ENCODE measurements at regions not wholly inside any gene's neighbourhood (a gene's known extent, or its start where the extent isn't known, plus 50 kb on each side); places are given as distances from the start of the nearest gene placed in this dataset.

DNA sequence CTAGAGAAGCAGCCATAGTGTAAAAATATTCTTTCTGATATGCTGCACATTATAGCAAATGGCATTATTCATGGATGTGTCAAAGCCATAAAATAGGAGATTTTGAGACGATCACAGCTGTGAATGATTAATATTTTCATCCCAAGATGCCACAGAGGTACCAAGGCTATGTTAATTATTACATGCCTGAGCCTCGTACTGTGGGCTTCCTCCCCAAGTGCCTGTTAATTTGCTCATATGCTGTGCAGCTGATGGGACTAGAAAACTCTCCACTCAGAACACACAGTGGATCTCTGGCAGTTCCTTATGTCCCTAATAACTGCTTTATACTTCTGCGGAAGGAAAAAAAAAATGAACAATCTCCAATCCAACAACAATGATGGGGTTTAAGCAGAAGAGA, 184.9 kb upstream of the TSHZ2 start:
- Histone ChIP-seq H3K79me2 (ENCODE audit: control insufficient read depth, insufficient read depth, low read length) (no peaks in the 10 kb centered on the region), H3K9me3 (ENCODE audit: control extremely low read depth in 1 of 3, control insufficient read depth in 2 of 3, insufficient read depth in 1 of 3, low read length in 2 of 3) (peaks cover 0 to 4% (median 0%) of the 10 kb centered on the region in 3 donors), H3K9ac (ENCODE audit: low read length) (no peak overlapping the region), H3K27ac (ENCODE audit: low read length in 2 of 2) (no peak overlapping the region), H3K4me3 (ENCODE audit: control extremely low read depth in 1 of 5, extremely low read depth in 1 of 5, insufficient read depth in 1 of 5, low read depth in 2 of 5, low read length in 4 of 5) (no peak overlapping the region), H3K4me1 (ENCODE audit: control insufficient read depth in 2 of 2, insufficient read depth in 2 of 2, low read length in 2 of 2) (no peaks in the 10 kb centered on the region), H3K4me2 (replicated peaks; ENCODE audit: low read depth, low read length, poor library complexity, severe bottlenecking) (no peak overlapping the region), H4K20me1 (ENCODE audit: control insufficient read depth, insufficient read depth, low read length, poor library complexity, severe bottlenecking) (no peaks in the 10 kb centered on the region), H2AFZ (ENCODE audit: insufficient read depth, low read depth, low read length, poor library complexity, severe bottlenecking) (no peak overlapping the region), H3K36me3 (replicated peaks in 1 of 2; ENCODE audit: control extremely low read depth in 1 of 2, control insufficient read depth in 1 of 2, extremely low read depth in 1 of 2, insufficient read depth in 2 of 2, low read length in 1 of 2) (no peaks in the 10 kb centered on the region), H3K27me3 (replicated peaks in 1 of 4; ENCODE audit: control extremely low read depth in 1 of 4, control insufficient read depth in 3 of 4, insufficient read depth in 4 of 4, low read length in 3 of 4) (peaks cover 0 to 2% (median 0%) of the 10 kb centered on the region in 4 experiments)
- Mint-ChIP-seq H3K27me3 (peaks cover 9% of the 10 kb centered on the region), H3K4me3 (no peak overlapping the region), H3K27ac (no peak overlapping the region), H3K9me3 (ENCODE audit: insufficient read depth) (no peaks in the 10 kb centered on the region), H3K4me1 (no peaks in the 10 kb centered on the region)
- ATAC-seq (ENCODE audit: low read depth) (no peak), DNase-seq (no peak)
- intact Hi-C loops (cut with micrococcal nuclease), result no loop called here
- CTCF ChIA-PET, result no interaction called here
- POLR2A ChIA-PET, result no interaction called here
- TF ChIP-seq, protein P1, sequence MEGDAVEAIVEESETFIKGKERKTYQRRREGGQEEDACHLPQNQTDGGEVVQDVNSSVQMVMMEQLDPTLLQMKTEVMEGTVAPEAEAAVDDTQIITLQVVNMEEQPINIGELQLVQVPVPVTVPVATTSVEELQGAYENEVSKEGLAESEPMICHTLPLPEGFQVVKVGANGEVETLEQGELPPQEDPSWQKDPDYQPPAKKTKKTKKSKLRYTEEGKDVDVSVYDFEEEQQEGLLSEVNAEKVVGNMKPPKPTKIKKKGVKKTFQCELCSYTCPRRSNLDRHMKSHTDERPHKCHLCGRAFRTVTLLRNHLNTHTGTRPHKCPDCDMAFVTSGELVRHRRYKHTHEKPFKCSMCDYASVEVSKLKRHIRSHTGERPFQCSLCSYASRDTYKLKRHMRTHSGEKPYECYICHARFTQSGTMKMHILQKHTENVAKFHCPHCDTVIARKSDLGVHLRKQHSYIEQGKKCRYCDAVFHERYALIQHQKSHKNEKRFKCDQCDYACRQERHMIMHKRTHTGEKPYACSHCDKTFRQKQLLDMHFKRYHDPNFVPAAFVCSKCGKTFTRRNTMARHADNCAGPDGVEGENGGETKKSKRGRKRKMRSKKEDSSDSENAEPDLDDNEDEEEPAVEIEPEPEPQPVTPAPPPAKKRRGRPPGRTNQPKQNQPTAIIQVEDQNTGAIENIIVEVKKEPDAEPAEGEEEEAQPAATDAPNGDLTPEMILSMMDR (IDR thresholded peaks at IDR 0.05), result no peak
- no peak for TF ChIP-seq EZH2 (IDR thresholded peaks at IDR 0.05; ENCODE audit: borderline replicate concordance, insufficient read depth, low read depth, low read length, poor library complexity, severe bottlenecking)
- 75% methylated on average over 1 of the region's 3 CpGs for WGBS (ENCODE audit: insufficient coverage)

DNA sequence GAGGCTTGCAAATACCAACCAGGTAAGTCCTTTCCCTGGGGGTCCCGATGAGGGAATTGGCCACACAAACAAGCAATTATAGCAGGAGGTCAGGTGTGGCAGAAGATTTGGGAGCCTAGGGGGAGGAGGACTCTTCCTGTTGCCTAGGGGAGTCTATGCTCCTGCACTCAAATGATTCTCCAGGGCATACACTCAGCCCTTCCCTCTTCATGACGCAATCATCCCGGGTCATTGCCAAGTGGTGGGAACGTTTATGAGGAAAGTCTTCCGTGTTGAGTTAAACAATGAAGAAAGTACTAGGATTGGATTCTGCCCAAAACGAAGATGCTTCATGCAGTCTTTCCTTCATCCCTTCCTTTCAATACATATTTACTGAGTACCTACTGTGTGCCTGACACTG, 186.5 kb upstream of the TSHZ2 start:
- Histone ChIP-seq H3K4me1 (ENCODE audit: control insufficient read depth in 2 of 2, insufficient read depth in 2 of 2, low read length in 2 of 2) (no peaks in the 10 kb centered on the region), H3K4me2 (replicated peaks; ENCODE audit: low read depth, low read length, poor library complexity, severe bottlenecking) (no peak overlapping the region), H3K36me3 (replicated peaks in 1 of 2; ENCODE audit: control extremely low read depth in 1 of 2, control insufficient read depth in 1 of 2, extremely low read depth in 1 of 2, insufficient read depth in 2 of 2, low read length in 1 of 2) (no peaks in the 10 kb centered on the region), H3K9ac (ENCODE audit: low read length) (no peak overlapping the region), H3K79me2 (ENCODE audit: control insufficient read depth, insufficient read depth, low read length) (no peaks in the 10 kb centered on the region), H3K4me3 (ENCODE audit: control extremely low read depth in 1 of 5, extremely low read depth in 1 of 5, insufficient read depth in 1 of 5, low read depth in 2 of 5, low read length in 4 of 5) (no peak overlapping the region), H3K9me3 (ENCODE audit: control extremely low read depth in 1 of 3, control insufficient read depth in 2 of 3, insufficient read depth in 1 of 3, low read length in 2 of 3) (peaks cover 0 to 4% (median 0%) of the 10 kb centered on the region in 3 donors), H3K27ac (ENCODE audit: low read length in 2 of 2) (no peak overlapping the region), H3K27me3 (replicated peaks in 1 of 4; ENCODE audit: control extremely low read depth in 1 of 4, control insufficient read depth in 3 of 4, insufficient read depth in 4 of 4, low read length in 3 of 4) (no peaks in the 10 kb centered on the region), H4K20me1 (ENCODE audit: control insufficient read depth, insufficient read depth, low read length, poor library complexity, severe bottlenecking) (no peaks in the 10 kb centered on the region), H2AFZ (ENCODE audit: insufficient read depth, low read depth, low read length, poor library complexity, severe bottlenecking) (no peak overlapping the region)
- H3K4me1 Mint-ChIP-seq, result no peaks in the 10 kb centered on the region
- ATAC-seq (ENCODE audit: low read depth) (no peak), DNase-seq (no peak)
- ChIA-PET POLR2A (no interaction called here), CTCF (no interaction called here)
- H3K9me3 Mint-ChIP-seq (ENCODE audit: insufficient read depth), result no peaks in the 10 kb centered on the region
- no peak overlapping the region for H3K27ac Mint-ChIP-seq
- intact Hi-C loops (cut with micrococcal nuclease), result no loop called here
- no peak overlapping the region for H3K4me3 Mint-ChIP-seq
- 90% methylated on average over 5 of the region's 6 CpGs for WGBS (ENCODE audit: insufficient coverage)
- H3K27me3 Mint-ChIP-seq, result peaks cover 9% of the 10 kb centered on the region
- TF ChIP-seq, protein P1 (IDR thresholded peaks at IDR 0.05), result no peak
- TF ChIP-seq EZH2 (IDR thresholded peaks at IDR 0.05; ENCODE audit: borderline replicate concordance, insufficient read depth, low read depth, low read length, poor library complexity, severe bottlenecking), result no peak
